ENCODE measurements at regions not wholly inside any gene's neighbourhood (a gene's known extent, or its start where the extent isn't known, plus 50 kb on each side); places are given as distances from the start of the nearest gene placed in this dataset.

- DNase-seq (ENCODE audit: low read depth), result no peak
Measured at GRCh38 chr18:46265196-46266156, 161.3 kb downstream of the HAUS1 start.

- no peak for DNase-seq (ENCODE audit: low read depth)
Measured at GRCh38 chr18:46266473-46266872, 162.3 kb downstream of the HAUS1 start.

- no peak for DNase-seq (ENCODE audit: low read depth)
Measured at GRCh38 chr18:46268671-46269070, 164.5 kb downstream of the HAUS1 start.

GRCh38 chr18:46269275-46269674 lies 165.1 kb downstream of the HAUS1 start:
- DNase-seq (ENCODE audit: low read depth), result no peak

GRCh38 chr18:46271488-46271887 lies 167.3 kb downstream of the HAUS1 start:
- DNase-seq (ENCODE audit: low read depth), result no peak

GRCh38 chr18:46273861-46274260 lies 169.7 kb downstream of the HAUS1 start:
- DNase-seq (ENCODE audit: low read depth), result no peak

GRCh38 chr18:46274266-46274665 lies 170.1 kb downstream of the HAUS1 start:
- no peak for DNase-seq (ENCODE audit: low read depth)

GRCh38 chr18:46275370-46275769 lies 171.2 kb downstream of the HAUS1 start:
- DNase-seq (ENCODE audit: low read depth), result no peak

- no peak for DNase-seq (ENCODE audit: low read depth)
Measured at GRCh38 chr18:46276748-46277147, 172.6 kb downstream of the HAUS1 start.

- DNase-seq (ENCODE audit: low read depth), result peak; percentile 84
Measured at GRCh38 chr18:46278481-46279465, 174.6 kb downstream of the HAUS1 start.

GRCh38 chr18:46279673-46280072 lies 175.5 kb downstream of the HAUS1 start:
- DNase-seq (ENCODE audit: low read depth), result no peak

- peak; percentile 78 for DNase-seq (ENCODE audit: low read depth)
Measured at GRCh38 chr18:46281185-46282176, 177.3 kb downstream of the HAUS1 start.

GRCh38 chr18:46282177-46282570 lies 178.0 kb downstream of the HAUS1 start:
- DNase-seq (ENCODE audit: low read depth), result no peak

GRCh38 chr18:46282646-46283045 lies 178.5 kb downstream of the HAUS1 start:
- DNase-seq (ENCODE audit: low read depth), result no peak

GRCh38 chr18:46283268-46283667 lies 179.1 kb downstream of the HAUS1 start:
- no peak for DNase-seq (ENCODE audit: low read depth)

- DNase-seq (ENCODE audit: low read depth), result peak; percentile 58
Measured at GRCh38 chr18:46283895-46284295, 179.7 kb downstream of the HAUS1 start.

- no peak for DNase-seq (ENCODE audit: low read depth)
Measured at GRCh38 chr18:46289463-46289862, 185.3 kb downstream of the HAUS1 start.

- no peak for DNase-seq (ENCODE audit: low read depth)
Measured at GRCh38 chr18:46289931-46290330, 185.7 kb downstream of the HAUS1 start.

- no peak for DNase-seq (ENCODE audit: low read depth)
Measured at GRCh38 chr18:46290440-46291020, 186.3 kb downstream of the HAUS1 start.

GRCh38 chr18:46291149-46291548 lies 187.0 kb downstream of the HAUS1 start:
- DNase-seq (ENCODE audit: low read depth), result peak; percentile 85

All from myocyte (in vitro differentiated cells).